Loucy (cell line): ENCODE measurements at regions not wholly inside any gene's neighbourhood (a gene's known extent, or its start where the extent isn't known, plus 50 kb on each side); places are given as distances from the start of the nearest gene placed in this dataset.

Experiments
- H2AFZ ChIP-seq: fragments of 200-600 bp; sonication (generic); 2 replicates; pipeline ENCODE4 v1.6.0; 2016; ENCODE audit warnings: antibody characterized with exemption, mild to moderate bottlenecking, low read length, moderate library complexity
- H3F3A ChIP-seq: fragments of 200-600 bp; 2 replicates; pipeline ENCODE4 v1.6.0; 2016; ENCODE audit warnings: antibody characterized with exemption, low read depth, mild to moderate bottlenecking
- H3K27me3 ChIP-seq: fragments of 200-600 bp; sonication (generic); 2 replicates; pipeline ENCODE4 v1.6.1; 2014; ENCODE audit warnings: low read length, mild to moderate bottlenecking; ENCODE audit not compliant: insufficient read depth, poor library complexity, severe bottlenecking
- H3K36me3 ChIP-seq: fragments of 200-600 bp; sonication (generic); 2 replicates; pipeline ENCODE4 v1.6.1; 2016; ENCODE audit warnings: low read length; ENCODE audit not compliant: insufficient read depth
- H3K4me1 ChIP-seq: fragments of 200-600 bp; sonication (generic); 2 replicates; pipeline ENCODE4 v1.5.1; 2014; ENCODE audit warnings: low read length, mild to moderate bottlenecking; ENCODE audit not compliant: insufficient read depth, poor library complexity, severe bottlenecking
- H3K4me2 ChIP-seq: fragments of 200-600 bp; sonication (generic); 2 replicates; pipeline ENCODE4 v1.6.0; 2014; ENCODE audit warnings: antibody characterized with exemption, low read length, low read depth, mild to moderate bottlenecking; ENCODE audit not compliant: poor library complexity, severe bottlenecking
- H3K4me3 ChIP-seq: fragments of 200-600 bp; sonication (generic); 2 replicates; pipeline ENCODE4 v1.5.1; 2014; ENCODE audit warnings: low read length, mild to moderate bottlenecking, mixed read lengths; ENCODE audit not compliant: poor library complexity, severe bottlenecking
- H3K79me2 ChIP-seq: fragments of 200-600 bp; sonication (generic); 2 replicates; pipeline ENCODE4 v1.6.1; 2014; ENCODE audit warnings: low read length; ENCODE audit not compliant: insufficient read depth
- H3K9ac ChIP-seq: fragments of 200-600 bp; sonication (generic); 2 replicates; pipeline ENCODE4 v1.6.0; 2014; ENCODE audit warnings: mild to moderate bottlenecking, low read depth, low read length, moderate library complexity; ENCODE audit not compliant: poor library complexity, severe bottlenecking
- H3K9me2 ChIP-seq: fragments of 200-600 bp; sonication (generic); replicated peaks from 2 replicates; pipeline ENCODE4 v1.6.1; 2016; ENCODE audit warnings: low read depth, low read length, mixed read lengths
- H3K9me3 ChIP-seq: fragments of 200-600 bp; sonication (generic); 2 replicates; pipeline ENCODE4 v1.6.1; 2014; ENCODE audit warnings: mild to moderate bottlenecking, antibody characterized with exemption, low read length, low read depth; ENCODE audit not compliant: insufficient read depth
- H4K20me1 ChIP-seq: fragments of 200-600 bp; sonication (generic); 2 replicates; pipeline ENCODE4 v1.6.0; 2014; ENCODE audit warnings: antibody characterized with exemption, low read length, mild to moderate bottlenecking; ENCODE audit not compliant: insufficient read depth, poor library complexity, severe bottlenecking
- CTCF ChIP-seq: fragments of 200-600 bp; sonication (generic); conservative IDR thresholded peaks from 2 replicates; pipeline ENCODE4 v1.5.1; 2014; ENCODE audit warnings: mild to moderate bottlenecking, antibody characterized with exemption, low read length
- EZH2phosphoT487 ChIP-seq: fragments of 200-600 bp; IDR thresholded peaks from 2 replicates; pipeline ENCODE4 v1.6.1; 2018; ENCODE audit warnings: antibody characterized with exemption, mild to moderate bottlenecking, moderate library complexity, borderline replicate concordance

GRCh38 chr10:58971796-58972491, 204.5 kb upstream of the PHYHIPL start:
- no peaks in the 10 kb centered on the region for H4K20me1 ChIP-seq
- H2AFZ ChIP-seq = no peak overlapping the region
- no peak for TF ChIP-seq EZH2phosphoT487
- TF ChIP-seq CTCF = no peak
- H3K4me2 ChIP-seq = no peak overlapping the region
- H3K4me1 ChIP-seq = no peaks in the 10 kb centered on the region
- H3K9me3 ChIP-seq = no peaks in the 10 kb centered on the region
- H3K79me2 ChIP-seq = no peaks in the 10 kb centered on the region
- H3K27me3 ChIP-seq = no peaks in the 10 kb centered on the region
- H3K9me2 ChIP-seq = no peaks in the 10 kb centered on the region
- no peaks in the 10 kb centered on the region for H3K36me3 ChIP-seq
- no peak overlapping the region for H3K4me3 ChIP-seq
- no peaks in the 10 kb centered on the region for H3F3A ChIP-seq
- no peak overlapping the region for H3K9ac ChIP-seq

- H3K79me2 ChIP-seq = no peaks in the 10 kb centered on the region
- no peaks in the 10 kb centered on the region for H3K4me1 ChIP-seq
- no peaks in the 10 kb centered on the region for H3K9me2 ChIP-seq
- H3K36me3 ChIP-seq = no peaks in the 10 kb centered on the region
- no peak overlapping the region for H2AFZ ChIP-seq
- no peaks in the 10 kb centered on the region for H3K9me3 ChIP-seq
- no peak overlapping the region for H3K4me2 ChIP-seq
- no peaks in the 10 kb centered on the region for H3F3A ChIP-seq
- no peak overlapping the region for H3K9ac ChIP-seq
- H3K27me3 ChIP-seq = no peaks in the 10 kb centered on the region
- no peak overlapping the region for H3K4me3 ChIP-seq
- no peaks in the 10 kb centered on the region for H4K20me1 ChIP-seq
- no peak for TF ChIP-seq CTCF
- no peak for TF ChIP-seq EZH2phosphoT487
Measured at GRCh38 chr10:58972576-58973234, 203.7 kb upstream of the PHYHIPL start.

GRCh38 chr10:58973235-58973595, 203.2 kb upstream of the PHYHIPL start:
- TF ChIP-seq CTCF (no peak), EZH2phosphoT487 (no peak)
- no peaks in the 10 kb centered on the region for H3K9me2 ChIP-seq
- H2AFZ ChIP-seq = no peak overlapping the region
- no peaks in the 10 kb centered on the region for H3F3A ChIP-seq
- no peak overlapping the region for H3K9ac ChIP-seq
- H3K4me2 ChIP-seq = no peak overlapping the region
- H3K9me3 ChIP-seq = no peaks in the 10 kb centered on the region
- no peaks in the 10 kb centered on the region for H3K36me3 ChIP-seq
- no peaks in the 10 kb centered on the region for H4K20me1 ChIP-seq
- no peaks in the 10 kb centered on the region for H3K4me1 ChIP-seq
- no peaks in the 10 kb centered on the region for H3K79me2 ChIP-seq
- H3K4me3 ChIP-seq = no peak overlapping the region
- H3K27me3 ChIP-seq = no peaks in the 10 kb centered on the region
